MM.1S (cell line): ENCODE measurements at regions not wholly inside any gene's neighbourhood (a gene's known extent, or its start where the extent isn't known, plus 50 kb on each side); places are given as distances from the start of the nearest gene placed in this dataset.

ENCODE experiments used
- EZH2 ChIP-seq: fragments of 300-600 bp; sonication (generic); optimal IDR thresholded peaks from 2 replicates; pipeline ENCODE3; 2017; ENCODE audit warnings: low read depth, mild to moderate bottlenecking, antibody characterized with exemption, low read length, mixed read lengths
- EZH2phosphoT487 ChIP-seq: fragments of 300-600 bp; sonication (generic); IDR thresholded peaks from 2 replicates; pipeline ENCODE4 v1.6.1; 2018; ENCODE audit warnings: antibody characterized with exemption, low read length
- TF ChIP-seq, protein P1 (sequence below): fragments of 300-600 bp; sonication (generic); IDR thresholded peaks from 2 replicates; pipeline ENCODE4 v1.5.1; 2016; ENCODE audit warnings: antibody characterized with exemption, low read length, mixed read lengths

- TF ChIP-seq EZH2 (no peak), EZH2phosphoT487 (no peak)
- TF ChIP-seq, protein P1, sequence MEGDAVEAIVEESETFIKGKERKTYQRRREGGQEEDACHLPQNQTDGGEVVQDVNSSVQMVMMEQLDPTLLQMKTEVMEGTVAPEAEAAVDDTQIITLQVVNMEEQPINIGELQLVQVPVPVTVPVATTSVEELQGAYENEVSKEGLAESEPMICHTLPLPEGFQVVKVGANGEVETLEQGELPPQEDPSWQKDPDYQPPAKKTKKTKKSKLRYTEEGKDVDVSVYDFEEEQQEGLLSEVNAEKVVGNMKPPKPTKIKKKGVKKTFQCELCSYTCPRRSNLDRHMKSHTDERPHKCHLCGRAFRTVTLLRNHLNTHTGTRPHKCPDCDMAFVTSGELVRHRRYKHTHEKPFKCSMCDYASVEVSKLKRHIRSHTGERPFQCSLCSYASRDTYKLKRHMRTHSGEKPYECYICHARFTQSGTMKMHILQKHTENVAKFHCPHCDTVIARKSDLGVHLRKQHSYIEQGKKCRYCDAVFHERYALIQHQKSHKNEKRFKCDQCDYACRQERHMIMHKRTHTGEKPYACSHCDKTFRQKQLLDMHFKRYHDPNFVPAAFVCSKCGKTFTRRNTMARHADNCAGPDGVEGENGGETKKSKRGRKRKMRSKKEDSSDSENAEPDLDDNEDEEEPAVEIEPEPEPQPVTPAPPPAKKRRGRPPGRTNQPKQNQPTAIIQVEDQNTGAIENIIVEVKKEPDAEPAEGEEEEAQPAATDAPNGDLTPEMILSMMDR = no peak
Measured at GRCh38 chr1:59094001-59094400, 202.9 kb upstream of the FGGY start.
